ENCODE measurements at regions not wholly inside any gene's neighbourhood (a gene's known extent, or its start where the extent isn't known, plus 50 kb on each side); places are given as distances from the start of the nearest gene placed in this dataset.

DNA sequence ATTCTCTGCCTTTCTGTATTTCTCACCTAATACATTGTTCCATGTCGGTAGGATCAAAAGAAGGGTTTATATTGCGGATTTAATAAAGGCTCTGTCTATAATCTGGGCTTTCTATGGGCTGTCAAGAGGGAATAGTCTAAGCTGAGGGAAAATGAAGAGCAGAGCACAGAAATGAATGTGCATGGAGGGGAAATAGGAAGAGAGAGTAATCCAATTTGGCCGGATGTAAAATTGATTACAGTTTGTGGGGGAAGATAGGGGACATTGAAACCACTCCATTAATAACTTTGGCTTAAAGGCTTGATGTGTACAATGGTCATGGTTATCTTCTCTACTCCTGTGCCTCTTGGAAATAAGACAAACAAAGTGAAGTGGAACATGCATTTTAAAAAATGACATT is 334.2 kb upstream of the CDH8 start:
- TF ChIP-seq POLR2A (IDR thresholded peaks at IDR 0.05), result no peak
- TF ChIP-seq, protein P1, sequence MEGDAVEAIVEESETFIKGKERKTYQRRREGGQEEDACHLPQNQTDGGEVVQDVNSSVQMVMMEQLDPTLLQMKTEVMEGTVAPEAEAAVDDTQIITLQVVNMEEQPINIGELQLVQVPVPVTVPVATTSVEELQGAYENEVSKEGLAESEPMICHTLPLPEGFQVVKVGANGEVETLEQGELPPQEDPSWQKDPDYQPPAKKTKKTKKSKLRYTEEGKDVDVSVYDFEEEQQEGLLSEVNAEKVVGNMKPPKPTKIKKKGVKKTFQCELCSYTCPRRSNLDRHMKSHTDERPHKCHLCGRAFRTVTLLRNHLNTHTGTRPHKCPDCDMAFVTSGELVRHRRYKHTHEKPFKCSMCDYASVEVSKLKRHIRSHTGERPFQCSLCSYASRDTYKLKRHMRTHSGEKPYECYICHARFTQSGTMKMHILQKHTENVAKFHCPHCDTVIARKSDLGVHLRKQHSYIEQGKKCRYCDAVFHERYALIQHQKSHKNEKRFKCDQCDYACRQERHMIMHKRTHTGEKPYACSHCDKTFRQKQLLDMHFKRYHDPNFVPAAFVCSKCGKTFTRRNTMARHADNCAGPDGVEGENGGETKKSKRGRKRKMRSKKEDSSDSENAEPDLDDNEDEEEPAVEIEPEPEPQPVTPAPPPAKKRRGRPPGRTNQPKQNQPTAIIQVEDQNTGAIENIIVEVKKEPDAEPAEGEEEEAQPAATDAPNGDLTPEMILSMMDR (IDR thresholded peaks at IDR 0.05), result no peak
